Mucosa of descending colon (tissue), 3 donors: ENCODE measurements at regions not wholly inside any gene's neighbourhood (a gene's known extent, or its start where the extent isn't known, plus 50 kb on each side); places are given as distances from the start of the nearest gene placed in this dataset.

Experiments used
- ATAC-seq: fragments of 200-7000 bp; cut with Tn5 transposase; one replicate; pipeline ENCODE4 v1.9.1; 2020; ENCODE audit warnings: mild to moderate bottlenecking, moderate library complexity
- DNase-seq, 3 donors: peaks; one replicate each; pipeline ENCODE4 v3.0.0-alpha.2; 2020
- H3K36me3 ChIP-seq: fragments of 200-600 bp; one replicate; pipeline ENCODE4 v1.8.0; 2021; ENCODE audit warnings: low read depth, mild to moderate bottlenecking
- H3K4me1 ChIP-seq: fragments of 200-600 bp; one replicate; pipeline ENCODE4 v1.8.0; 2021; ENCODE audit warnings: low read depth, mild to moderate bottlenecking
- H3K4me3 ChIP-seq: fragments of 200-600 bp; one replicate; pipeline ENCODE4 v1.8.0; 2021; ENCODE audit warnings: mild to moderate bottlenecking
- H3K9me3 ChIP-seq: fragments of 200-600 bp; one replicate; pipeline ENCODE4 v1.8.0; 2021; ENCODE audit warnings: mild to moderate bottlenecking
- intact Hi-C, 2 donors: fragments of 100-400 bp; cut with DNase I in 1 of 2; cut with micrococcal nuclease in 1 of 2; formaldehyde crosslinking; loops; one replicate each; pipeline versions ENCODE4 v1.11.0 to v1.11.1; 2022; cut with DNase I, micrococcal nuclease
- TF ChIP-seq, protein P1 (sequence below): fragments of 200-600 bp; IDR thresholded peaks from one replicate; pipeline ENCODE4 v1.8.0; 2022; ENCODE audit warnings: antibody characterized with exemption, mild to moderate bottlenecking
- donor health status: DM: no; HTN: no; CAD: no; lungs with moderate emphysema.
- donor health status: DM: no; HTN: no; CAD: no.
- donor health status: DM: no; HTN: yes; CAD: no.

- peak; percentile 81 for ATAC-seq
- peaks cover 2% of the 10 kb centered on the region for H3K4me1 ChIP-seq
- peak; percentile 53 to 61 (median 53) for DNase-seq
- H3K9me3 ChIP-seq: no peaks in the 10 kb centered on the region
- TF ChIP-seq, protein P1, sequence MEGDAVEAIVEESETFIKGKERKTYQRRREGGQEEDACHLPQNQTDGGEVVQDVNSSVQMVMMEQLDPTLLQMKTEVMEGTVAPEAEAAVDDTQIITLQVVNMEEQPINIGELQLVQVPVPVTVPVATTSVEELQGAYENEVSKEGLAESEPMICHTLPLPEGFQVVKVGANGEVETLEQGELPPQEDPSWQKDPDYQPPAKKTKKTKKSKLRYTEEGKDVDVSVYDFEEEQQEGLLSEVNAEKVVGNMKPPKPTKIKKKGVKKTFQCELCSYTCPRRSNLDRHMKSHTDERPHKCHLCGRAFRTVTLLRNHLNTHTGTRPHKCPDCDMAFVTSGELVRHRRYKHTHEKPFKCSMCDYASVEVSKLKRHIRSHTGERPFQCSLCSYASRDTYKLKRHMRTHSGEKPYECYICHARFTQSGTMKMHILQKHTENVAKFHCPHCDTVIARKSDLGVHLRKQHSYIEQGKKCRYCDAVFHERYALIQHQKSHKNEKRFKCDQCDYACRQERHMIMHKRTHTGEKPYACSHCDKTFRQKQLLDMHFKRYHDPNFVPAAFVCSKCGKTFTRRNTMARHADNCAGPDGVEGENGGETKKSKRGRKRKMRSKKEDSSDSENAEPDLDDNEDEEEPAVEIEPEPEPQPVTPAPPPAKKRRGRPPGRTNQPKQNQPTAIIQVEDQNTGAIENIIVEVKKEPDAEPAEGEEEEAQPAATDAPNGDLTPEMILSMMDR: no peak
- intact Hi-C loops: no loop called here
- H3K4me3 ChIP-seq: no peak overlapping the region
- H3K36me3 ChIP-seq: no peaks in the 10 kb centered on the region
Observed at GRCh38 chr9:107644733-107645463, 155.3 kb upstream of the KLF4 start.

DNA sequence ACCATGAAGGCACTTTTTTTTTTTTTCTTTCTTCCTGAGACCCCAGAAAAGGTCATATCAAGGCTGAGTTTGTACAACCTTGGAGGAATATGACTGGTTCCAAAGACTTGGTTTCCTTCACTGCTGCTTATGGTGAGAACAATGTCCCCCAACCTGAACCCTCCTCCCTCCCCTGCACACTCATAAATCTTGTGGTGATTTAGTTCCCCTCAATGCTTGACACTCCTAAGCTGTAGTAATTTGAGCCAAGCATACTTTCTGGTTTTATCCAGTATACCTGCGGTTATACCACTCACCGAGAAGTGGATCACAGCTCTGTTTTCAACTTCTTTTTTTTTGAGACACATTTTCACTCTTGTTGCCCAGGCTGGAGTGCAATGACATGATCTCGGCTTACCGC lies 149.9 kb upstream of the KLF4 start:
- intact Hi-C loops: no loop called here
- Histone ChIP-seq H3K36me3 (no peaks in the 10 kb centered on the region), H3K9me3 (no peaks in the 10 kb centered on the region), H3K4me1 (peaks cover 4% of the 10 kb centered on the region), H3K4me3 (no peak overlapping the region)
- no peak for ATAC-seq
- TF ChIP-seq, protein P1: no peak
- no peak for DNase-seq

DNA sequence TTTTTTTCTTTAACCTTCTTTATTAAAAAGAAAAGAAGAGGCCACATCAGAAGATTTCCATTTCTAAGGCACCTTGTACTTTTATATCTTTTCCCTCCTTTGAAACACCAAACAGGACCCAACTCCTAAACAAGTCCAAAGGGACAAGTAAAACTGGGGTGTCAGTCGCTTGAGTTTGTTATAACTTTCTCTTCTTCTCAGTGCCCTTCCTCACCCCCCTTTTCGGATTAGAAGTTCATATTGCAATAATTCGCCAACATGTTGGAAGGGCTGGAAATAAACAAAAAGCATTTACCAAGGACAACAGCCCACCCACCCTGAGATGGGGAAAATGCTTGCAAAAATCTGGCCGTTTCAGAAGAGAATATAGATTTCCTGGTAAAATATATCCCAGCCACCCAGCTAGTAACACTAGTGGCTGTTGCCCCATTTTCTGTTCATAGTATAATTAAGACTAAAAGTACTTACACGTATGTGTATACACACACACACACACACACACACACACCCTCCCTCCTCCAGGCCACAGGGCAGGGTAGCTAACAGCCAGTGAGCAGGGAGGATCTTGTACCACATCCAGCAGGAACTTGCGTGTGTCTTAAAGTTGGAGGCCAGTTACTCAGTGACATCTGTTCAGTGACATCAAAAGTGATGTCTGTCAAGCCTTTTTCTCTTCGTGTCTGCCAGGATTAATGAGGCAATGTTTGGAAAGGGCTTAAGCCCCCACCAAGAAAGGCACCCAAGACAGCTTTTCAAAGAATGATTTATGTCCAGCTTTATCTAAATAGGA lies 149.1 kb upstream of the KLF4 start:
- Histone ChIP-seq H3K36me3 (no peaks in the 10 kb centered on the region), H3K4me1 (peaks cover 4% of the 10 kb centered on the region), H3K4me3 (no peak overlapping the region), H3K9me3 (no peaks in the 10 kb centered on the region)
- ATAC-seq (peak; percentile 91), DNase-seq (peak; percentile 80 to 89 (median 85))
- intact Hi-C loops: no loop called here
- TF ChIP-seq, protein P1: no peak

- Histone ChIP-seq H3K9me3 (no peaks in the 10 kb centered on the region), H3K4me3 (no peak overlapping the region), H3K4me1 (peaks cover 4% of the 10 kb centered on the region), H3K36me3 (no peaks in the 10 kb centered on the region)
- peak; percentile 76 for ATAC-seq
- TF ChIP-seq, protein P1: no peak
- intact Hi-C loops: no loop called here
- peak; percentile 81 to 84 (median 82) for DNase-seq
Observed at GRCh38 chr9:107637421-107638420, 148.2 kb upstream of the KLF4 start.
